ENCODE measurements at regions not wholly inside any gene's neighbourhood (a gene's known extent, or its start where the extent isn't known, plus 50 kb on each side); places are given as distances from the start of the nearest gene placed in this dataset.

GRCh38 chr13:76790526-76790925 lies 95.7 kb downstream of the KCTD12 start:
- TF ChIP-seq, protein P1, sequence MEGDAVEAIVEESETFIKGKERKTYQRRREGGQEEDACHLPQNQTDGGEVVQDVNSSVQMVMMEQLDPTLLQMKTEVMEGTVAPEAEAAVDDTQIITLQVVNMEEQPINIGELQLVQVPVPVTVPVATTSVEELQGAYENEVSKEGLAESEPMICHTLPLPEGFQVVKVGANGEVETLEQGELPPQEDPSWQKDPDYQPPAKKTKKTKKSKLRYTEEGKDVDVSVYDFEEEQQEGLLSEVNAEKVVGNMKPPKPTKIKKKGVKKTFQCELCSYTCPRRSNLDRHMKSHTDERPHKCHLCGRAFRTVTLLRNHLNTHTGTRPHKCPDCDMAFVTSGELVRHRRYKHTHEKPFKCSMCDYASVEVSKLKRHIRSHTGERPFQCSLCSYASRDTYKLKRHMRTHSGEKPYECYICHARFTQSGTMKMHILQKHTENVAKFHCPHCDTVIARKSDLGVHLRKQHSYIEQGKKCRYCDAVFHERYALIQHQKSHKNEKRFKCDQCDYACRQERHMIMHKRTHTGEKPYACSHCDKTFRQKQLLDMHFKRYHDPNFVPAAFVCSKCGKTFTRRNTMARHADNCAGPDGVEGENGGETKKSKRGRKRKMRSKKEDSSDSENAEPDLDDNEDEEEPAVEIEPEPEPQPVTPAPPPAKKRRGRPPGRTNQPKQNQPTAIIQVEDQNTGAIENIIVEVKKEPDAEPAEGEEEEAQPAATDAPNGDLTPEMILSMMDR (IDR thresholded peaks at IDR 0.05) = no peak
- TF ChIP-seq EP300 (IDR thresholded peaks at IDR 0.05) (no peak), POLR2A (IDR thresholded peaks at IDR 0.05) (no peak)

All from ovary (tissue), 3 donors.